Karpas-422 (cell line): ENCODE measurements at regions not wholly inside any gene's neighbourhood (a gene's known extent, or its start where the extent isn't known, plus 50 kb on each side); places are given as distances from the start of the nearest gene placed in this dataset.

ENCODE experiments used
- DNase-seq: peaks from one replicate; pipeline ENCODE4 v3.0.0-alpha.2; 2015
- H2AFZ ChIP-seq: fragments of 200-600 bp; sonication (generic); 2 replicates; pipeline ENCODE4 v1.6.1; 2014; ENCODE audit warnings: antibody characterized with exemption, low read length, mixed read lengths
- H3K27ac ChIP-seq: fragments of 200-600 bp; sonication (generic); 2 replicates; pipeline ENCODE4 v1.5.1; 2014; ENCODE audit warnings: mild to moderate bottlenecking, low read length, moderate library complexity
- H3K27me3 ChIP-seq: fragments of 200-600 bp; sonication (generic); 2 replicates; pipeline ENCODE4 v1.6.1; 2014; ENCODE audit warnings: low read length, mixed read lengths
- H3K36me3 ChIP-seq: fragments of 200-600 bp; sonication (generic); 2 replicates; pipeline ENCODE4 v1.6.1; 2014; ENCODE audit warnings: low read length, mixed read lengths; ENCODE audit not compliant: insufficient read depth
- H3K4me1 ChIP-seq: fragments of 200-600 bp; sonication (generic); 2 replicates; pipeline ENCODE4 v1.6.1; 2014; ENCODE audit warnings: mild to moderate bottlenecking, low read length, mixed read lengths
- H3K4me2 ChIP-seq: fragments of 200-600 bp; sonication (generic); 2 replicates; pipeline ENCODE4 v1.6.1; 2014; ENCODE audit warnings: low read length, low read depth, mild to moderate bottlenecking; ENCODE audit not compliant: poor library complexity, severe bottlenecking
- H3K4me3 ChIP-seq: fragments of 200-600 bp; sonication (generic); 2 replicates; pipeline ENCODE4 v1.5.1; 2014; ENCODE audit warnings: mild to moderate bottlenecking, antibody characterized with exemption, low read length, mixed read lengths
- H3K79me2 ChIP-seq: fragments of 200-600 bp; sonication (generic); 2 replicates; pipeline ENCODE4 v1.6.1; 2014; ENCODE audit warnings: mild to moderate bottlenecking, low read length, mixed read lengths
- H3K9ac ChIP-seq: fragments of 200-600 bp; sonication (generic); 2 replicates; pipeline ENCODE4 v1.6.0; 2014; ENCODE audit warnings: low read length
- H3K9me2 ChIP-seq: fragments of 200-600 bp; sonication (generic), shearing (Covaris generic); replicated peaks from 2 replicates; pipeline ENCODE4 v1.6.0; 2014; ENCODE audit warnings: mild to moderate bottlenecking, low read length, moderate library complexity; ENCODE audit not compliant: insufficient read depth
- H3K9me3 ChIP-seq: fragments of 300-700, 200-600 bp; sonication (generic); 2 replicates; pipeline ENCODE4 v1.6.1; 2014; ENCODE audit warnings: low read length, mixed read lengths
- H4K20me1 ChIP-seq: fragments of 200-600 bp; sonication (generic); 2 replicates; pipeline ENCODE4 v1.6.1; 2014; ENCODE audit warnings: mild to moderate bottlenecking, antibody characterized with exemption, low read length, low read depth; ENCODE audit not compliant: insufficient read depth

- Histone ChIP-seq H3K9me2 (no peaks in the 10 kb centered on the region), H3K4me1 (no peaks in the 10 kb centered on the region), H3K27ac (no peak overlapping the region), H3K4me3 (no peak overlapping the region), H4K20me1 (no peaks in the 10 kb centered on the region), H3K79me2 (no peaks in the 10 kb centered on the region), H3K27me3 (no peaks in the 10 kb centered on the region), H3K36me3 (no peaks in the 10 kb centered on the region), H3K4me2 (no peak overlapping the region), H2AFZ (no peak overlapping the region), H3K9me3 (no peaks in the 10 kb centered on the region), H3K9ac (no peak overlapping the region)
- no peak for DNase-seq
These were observed 65.3 kb upstream of the SMIM21 start for GRCh38 chr18:75492852-75493251.

- H3K79me2 ChIP-seq: no peaks in the 10 kb centered on the region
- H4K20me1 ChIP-seq: no peaks in the 10 kb centered on the region
- no peak overlapping the region for H3K4me3 ChIP-seq
- H3K27me3 ChIP-seq: no peaks in the 10 kb centered on the region
- no peak overlapping the region for H3K27ac ChIP-seq
- no peaks in the 10 kb centered on the region for H3K9me2 ChIP-seq
- H2AFZ ChIP-seq: no peak overlapping the region
- H3K4me2 ChIP-seq: no peak overlapping the region
- H3K4me1 ChIP-seq: no peaks in the 10 kb centered on the region
- no peaks in the 10 kb centered on the region for H3K36me3 ChIP-seq
- H3K9ac ChIP-seq: no peak overlapping the region
- DNase-seq: no peak
- no peaks in the 10 kb centered on the region for H3K9me3 ChIP-seq
These were observed 63.9 kb upstream of the SMIM21 start for GRCh38 chr18:75491361-75491760.

- no peaks in the 10 kb centered on the region for H3K9me2 ChIP-seq
- no peaks in the 10 kb centered on the region for H3K27me3 ChIP-seq
- H3K4me1 ChIP-seq: no peaks in the 10 kb centered on the region
- no peak overlapping the region for H3K27ac ChIP-seq
- no peak overlapping the region for H3K9ac ChIP-seq
- H3K4me2 ChIP-seq: no peak overlapping the region
- no peak for DNase-seq
- no peaks in the 10 kb centered on the region for H3K79me2 ChIP-seq
- no peaks in the 10 kb centered on the region for H3K9me3 ChIP-seq
- H4K20me1 ChIP-seq: no peaks in the 10 kb centered on the region
- no peak overlapping the region for H3K4me3 ChIP-seq
- H3K36me3 ChIP-seq: no peaks in the 10 kb centered on the region
- H2AFZ ChIP-seq: no peak overlapping the region
These were observed 62.1 kb upstream of the SMIM21 start for GRCh38 chr18:75489493-75490190.

- Histone ChIP-seq H4K20me1 (no peaks in the 10 kb centered on the region), H3K27me3 (no peaks in the 10 kb centered on the region), H3K27ac (no peak overlapping the region), H3K79me2 (no peaks in the 10 kb centered on the region), H3K36me3 (no peaks in the 10 kb centered on the region), H2AFZ (no peak overlapping the region), H3K9me2 (no peaks in the 10 kb centered on the region), H3K4me2 (no peak overlapping the region), H3K9me3 (no peaks in the 10 kb centered on the region), H3K4me1 (no peaks in the 10 kb centered on the region), H3K9ac (no peak overlapping the region), H3K4me3 (no peak overlapping the region)
- DNase-seq: no peak
These were observed 56.2 kb upstream of the SMIM21 start for GRCh38 chr18:75483662-75484061.

- no peaks in the 10 kb centered on the region for H3K9me3 ChIP-seq
- no peaks in the 10 kb centered on the region for H4K20me1 ChIP-seq
- no peak overlapping the region for H3K4me3 ChIP-seq
- H3K9ac ChIP-seq: no peak overlapping the region
- H3K4me2 ChIP-seq: no peak overlapping the region
- H3K27me3 ChIP-seq: no peaks in the 10 kb centered on the region
- H3K27ac ChIP-seq: no peak overlapping the region
- H3K36me3 ChIP-seq: no peaks in the 10 kb centered on the region
- H2AFZ ChIP-seq: no peak overlapping the region
- H3K4me1 ChIP-seq: no peaks in the 10 kb centered on the region
- H3K9me2 ChIP-seq: no peaks in the 10 kb centered on the region
- DNase-seq: no peak
- H3K79me2 ChIP-seq: no peaks in the 10 kb centered on the region
These were observed 55.4 kb upstream of the SMIM21 start for GRCh38 chr18:75482880-75483279.

- Histone ChIP-seq H3K4me3 (no peak overlapping the region), H3K27ac (no peak overlapping the region), H3K4me1 (no peaks in the 10 kb centered on the region), H3K4me2 (no peak overlapping the region), H3K9me2 (no peaks in the 10 kb centered on the region), H3K36me3 (no peaks in the 10 kb centered on the region), H3K79me2 (no peaks in the 10 kb centered on the region), H4K20me1 (no peaks in the 10 kb centered on the region), H3K27me3 (no peaks in the 10 kb centered on the region), H3K9ac (no peak overlapping the region), H2AFZ (no peak overlapping the region), H3K9me3 (no peaks in the 10 kb centered on the region)
- DNase-seq: no peak
These were observed 53.0 kb upstream of the SMIM21 start for GRCh38 chr18:75480487-75480886.

GRCh38 chr18:75478996-75479880 lies 51.7 kb upstream of the SMIM21 start:
- no peak overlapping the region for H2AFZ ChIP-seq
- H3K27me3 ChIP-seq: no peaks in the 10 kb centered on the region
- H3K36me3 ChIP-seq: no peaks in the 10 kb centered on the region
- no peak overlapping the region for H3K27ac ChIP-seq
- H3K79me2 ChIP-seq: no peaks in the 10 kb centered on the region
- peak; percentile 83 for DNase-seq
- no peaks in the 10 kb centered on the region for H3K9me2 ChIP-seq
- H4K20me1 ChIP-seq: no peaks in the 10 kb centered on the region
- H3K4me1 ChIP-seq: no peaks in the 10 kb centered on the region
- H3K4me2 ChIP-seq: no peak overlapping the region
- no peak overlapping the region for H3K4me3 ChIP-seq
- H3K9me3 ChIP-seq: no peaks in the 10 kb centered on the region
- H3K9ac ChIP-seq: no peak overlapping the region

GRCh38 chr18:75477900-75478299 lies 50.4 kb upstream of the SMIM21 start:
- no peaks in the 10 kb centered on the region for H3K79me2 ChIP-seq
- no peaks in the 10 kb centered on the region for H3K9me2 ChIP-seq
- no peak overlapping the region for H3K9ac ChIP-seq
- no peaks in the 10 kb centered on the region for H3K4me1 ChIP-seq
- H3K9me3 ChIP-seq: no peaks in the 10 kb centered on the region
- no peak overlapping the region for H3K4me3 ChIP-seq
- H4K20me1 ChIP-seq: no peaks in the 10 kb centered on the region
- no peaks in the 10 kb centered on the region for H3K36me3 ChIP-seq
- H2AFZ ChIP-seq: no peak overlapping the region
- no peak overlapping the region for H3K4me2 ChIP-seq
- no peak overlapping the region for H3K27ac ChIP-seq
- peak; percentile 46 for DNase-seq
- H3K27me3 ChIP-seq: no peaks in the 10 kb centered on the region
